Heart left ventricle (tissue), 13 donors: ENCODE measurements at regions not wholly inside any gene's neighbourhood (a gene's known extent, or its start where the extent isn't known, plus 50 kb on each side); places are given as distances from the start of the nearest gene placed in this dataset.

ENCODE experiments used
- POLR2A ChIP-seq, 2 donors: fragments of 450-650 bp; IDR thresholded peaks; one replicate each; pipeline ENCODE4 v1.6.1; 2017; ENCODE audit warnings: antibody characterized with exemption in 2 of 2, mild to moderate bottlenecking in 2 of 2, moderate library complexity in 2 of 2
- TF ChIP-seq, protein P1 (sequence below), 12 donors: fragments of 200-600 bp; sonication (generic) in 4 of 12; IDR thresholded peaks; one replicate each; pipeline versions ENCODE4 v1.5.0 to v1.8.0; 2018 to 2022; ENCODE audit warnings: antibody characterized with exemption in 12 of 12, mild to moderate bottlenecking in 5 of 12
- donor health status: ischemic (EF 13 %, LVEDD 7.1; RV severe dilation, severe dysfunction).
- donor health status: DM: no; HTN: yes; CAD: no.
- donor health status: DM: no; HTN: no; CAD: no.
- donor health status: ischemic (EF 25% LVEDD 6.9; RV normal size, moderate dysfunction).
- donor health status: ischemic (EF 25% LVEDD 5.7; RV mildly dilated, moderate dysfunction).
- donor health status: ischemic (EF 35%, LVEDD 5.7; RV mildly dilated, moderate dysfunction).
- donor health status: nonischemic (EF 11% LVEDD 7.7; RV severe dilation, severe dysfunction).
- donor health status: DM: yes; HTN: yes; CAD: no.
- donor health status: PGD.
- donor health status: ischemic (EF 29% LVEDD 5.4; RV normal size, mild dysfunction).
- donor health status: nonischemic (EF 23%, LVEDD 6.1; RV moderate dilation, normal function).

DNA sequence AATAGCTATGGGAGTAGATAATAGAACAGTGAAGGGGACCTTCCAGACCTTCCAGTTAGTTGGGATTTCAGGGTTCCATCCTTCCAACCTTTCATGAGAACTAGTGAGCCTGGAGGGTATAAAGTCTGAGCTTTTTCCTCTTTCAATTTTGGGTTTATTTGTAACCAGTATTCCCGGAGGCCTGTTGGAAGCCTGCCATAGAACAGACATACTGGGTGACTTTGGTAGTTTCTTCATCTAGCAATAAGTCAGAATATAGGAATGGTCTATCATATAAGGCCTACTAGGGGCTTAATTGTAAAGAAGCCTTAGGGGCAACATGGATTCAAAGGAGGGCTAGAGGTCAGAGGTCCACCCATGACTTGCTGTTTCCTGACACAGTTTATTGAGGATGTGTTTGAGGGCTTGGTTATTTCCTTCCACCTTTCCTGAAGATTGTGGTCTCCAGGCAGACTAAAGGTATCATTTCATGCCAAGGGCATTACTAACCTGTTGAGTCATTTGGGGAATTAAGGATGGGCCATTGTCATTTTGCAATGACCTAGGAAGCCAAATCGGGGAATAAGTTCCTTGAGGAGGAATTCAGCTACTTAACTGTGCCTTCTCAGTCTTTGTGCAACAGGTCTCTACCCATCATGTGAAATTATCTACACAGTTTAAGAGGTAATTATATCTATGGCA is 410.3 kb downstream of the SLC6A15 start:
- no peak for TF ChIP-seq POLR2A (IDR thresholded peaks at IDR 0.05)
- TF ChIP-seq, protein P1, sequence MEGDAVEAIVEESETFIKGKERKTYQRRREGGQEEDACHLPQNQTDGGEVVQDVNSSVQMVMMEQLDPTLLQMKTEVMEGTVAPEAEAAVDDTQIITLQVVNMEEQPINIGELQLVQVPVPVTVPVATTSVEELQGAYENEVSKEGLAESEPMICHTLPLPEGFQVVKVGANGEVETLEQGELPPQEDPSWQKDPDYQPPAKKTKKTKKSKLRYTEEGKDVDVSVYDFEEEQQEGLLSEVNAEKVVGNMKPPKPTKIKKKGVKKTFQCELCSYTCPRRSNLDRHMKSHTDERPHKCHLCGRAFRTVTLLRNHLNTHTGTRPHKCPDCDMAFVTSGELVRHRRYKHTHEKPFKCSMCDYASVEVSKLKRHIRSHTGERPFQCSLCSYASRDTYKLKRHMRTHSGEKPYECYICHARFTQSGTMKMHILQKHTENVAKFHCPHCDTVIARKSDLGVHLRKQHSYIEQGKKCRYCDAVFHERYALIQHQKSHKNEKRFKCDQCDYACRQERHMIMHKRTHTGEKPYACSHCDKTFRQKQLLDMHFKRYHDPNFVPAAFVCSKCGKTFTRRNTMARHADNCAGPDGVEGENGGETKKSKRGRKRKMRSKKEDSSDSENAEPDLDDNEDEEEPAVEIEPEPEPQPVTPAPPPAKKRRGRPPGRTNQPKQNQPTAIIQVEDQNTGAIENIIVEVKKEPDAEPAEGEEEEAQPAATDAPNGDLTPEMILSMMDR (IDR thresholded peaks at IDR 0.05), result no peak
